COLO668 (cell line): ENCODE measurements at regions not wholly inside any gene's neighbourhood (a gene's known extent, or its start where the extent isn't known, plus 50 kb on each side); places are given as distances from the start of the nearest gene placed in this dataset.

Source experiments
- DNase-seq: peaks from one replicate; lab custom pipeline; 2025; ENCODE audit not compliant: unreplicated experiment; lab: John Stamatoyannopoulos, UW

DNA sequence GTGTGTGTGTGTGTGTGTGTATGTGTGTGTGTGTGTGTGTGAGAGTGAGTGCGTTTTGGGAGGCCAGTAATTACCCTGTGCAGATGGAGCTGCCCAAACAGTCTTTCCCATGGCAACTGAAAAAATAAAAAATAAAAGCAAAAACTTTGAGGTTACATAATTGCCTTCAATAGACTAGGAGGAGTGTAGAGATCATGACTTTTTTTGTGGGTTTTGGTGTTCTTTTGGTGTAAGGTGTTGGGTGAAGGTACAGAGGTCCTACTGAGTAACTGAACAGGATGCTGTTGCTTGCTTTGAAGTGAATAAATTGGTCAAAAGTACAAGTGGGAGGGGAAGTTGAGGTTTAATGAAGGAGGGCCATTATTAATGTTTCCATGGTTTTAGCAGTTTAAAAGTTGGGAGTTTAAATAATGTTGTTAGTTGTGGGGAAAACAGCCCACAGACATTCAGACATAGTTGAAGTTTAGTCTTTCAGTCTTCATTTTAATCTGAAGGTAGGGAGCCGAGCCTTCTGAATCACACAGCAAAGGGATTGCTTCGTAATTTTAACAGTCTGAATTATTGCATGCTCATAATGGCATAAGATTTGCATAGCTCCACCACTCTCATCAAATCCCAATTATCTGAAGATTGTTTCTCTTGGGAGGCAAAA, 251.4 kb downstream of the PRL start:
- no peak for DNase-seq

DNA sequence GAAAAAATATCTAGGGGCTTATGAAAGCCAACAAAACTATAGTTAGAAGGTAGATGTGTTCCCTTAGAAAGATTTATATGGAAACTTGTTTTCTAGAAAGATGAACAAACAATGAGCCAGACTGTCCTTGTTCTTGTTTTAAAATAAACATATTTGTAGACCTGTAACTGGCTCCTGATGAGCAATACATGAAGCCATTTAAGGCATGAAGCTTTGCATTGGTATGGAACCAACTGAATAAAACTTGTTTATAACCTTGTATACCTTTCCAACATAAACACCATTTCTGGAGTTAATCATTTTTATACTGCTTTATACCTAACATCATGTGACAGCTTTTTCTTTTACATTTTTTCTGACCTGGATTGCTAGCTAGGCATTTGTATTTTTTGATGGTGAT, 247.8 kb downstream of the PRL start:
- no peak for DNase-seq

DNA sequence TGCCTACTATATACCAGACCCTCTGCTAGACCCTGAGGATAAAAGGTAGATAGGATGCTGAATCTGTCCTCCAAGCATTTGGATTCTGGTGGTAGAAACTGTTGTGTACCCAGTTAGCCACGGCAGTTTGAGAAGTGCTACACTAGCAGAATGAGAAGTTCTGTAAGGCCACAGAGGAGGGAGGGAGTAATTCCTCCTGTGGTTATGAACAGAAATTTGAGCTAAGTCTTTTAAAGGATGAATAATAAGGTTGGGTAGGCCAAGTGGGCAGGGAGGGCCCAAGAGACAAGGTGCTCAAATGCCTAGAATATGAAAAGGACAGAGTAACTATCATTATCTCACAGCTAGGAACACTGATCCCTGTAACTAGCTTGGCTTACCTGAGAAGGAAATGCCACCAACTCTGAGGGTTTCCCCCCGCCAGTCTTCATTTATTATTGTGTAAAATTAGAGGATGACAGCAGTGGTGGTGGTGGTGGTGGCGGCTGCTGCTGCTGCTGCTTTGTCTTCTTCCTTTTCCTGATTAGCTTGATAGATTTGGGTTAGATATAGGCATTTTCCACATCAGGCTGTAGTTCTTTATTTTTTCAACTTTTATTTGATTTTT, 243.3 kb downstream of the PRL start:
- DNase-seq: no peak

DNA sequence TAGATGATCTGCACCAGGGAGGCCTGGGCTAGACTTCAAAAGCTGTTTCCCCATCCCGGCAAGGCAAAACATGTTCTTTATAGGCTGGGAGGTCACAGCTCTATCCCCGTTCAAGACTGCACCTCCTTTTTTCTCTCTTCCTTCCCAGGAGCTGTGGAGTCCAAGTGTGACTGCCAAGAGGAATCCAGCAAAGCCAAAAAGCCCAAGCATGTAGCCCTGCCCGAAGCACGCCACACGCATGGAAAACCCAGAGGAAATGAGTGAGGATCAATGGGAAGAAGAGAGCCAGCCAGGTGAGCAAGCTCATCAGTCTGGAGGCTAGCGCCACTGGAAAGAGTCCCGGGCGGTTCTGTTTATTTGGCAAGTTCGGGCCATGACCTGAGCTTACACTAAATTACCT, 240.4 kb downstream of the PRL start:
- no peak for DNase-seq

DNA sequence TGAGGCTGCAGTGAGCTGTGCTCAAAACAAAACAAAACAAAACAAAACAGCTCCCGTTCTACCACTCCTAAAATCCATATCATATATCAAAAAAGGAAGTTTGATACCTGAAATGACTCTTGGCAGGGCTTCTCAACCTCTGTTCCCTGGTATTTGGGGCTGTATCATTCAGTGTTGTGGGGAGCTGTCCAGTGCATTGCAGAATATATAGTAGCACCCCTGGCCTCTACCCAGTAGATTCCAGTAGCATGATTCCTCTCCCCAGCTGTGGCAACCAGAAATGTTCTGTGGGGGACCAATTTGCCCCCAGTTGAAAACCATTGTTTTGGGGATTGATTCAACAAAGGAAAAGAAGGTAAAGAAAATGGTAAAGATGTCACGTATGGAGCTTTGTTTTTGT, 238.9 kb downstream of the PRL start:
- DNase-seq: no peak

DNA sequence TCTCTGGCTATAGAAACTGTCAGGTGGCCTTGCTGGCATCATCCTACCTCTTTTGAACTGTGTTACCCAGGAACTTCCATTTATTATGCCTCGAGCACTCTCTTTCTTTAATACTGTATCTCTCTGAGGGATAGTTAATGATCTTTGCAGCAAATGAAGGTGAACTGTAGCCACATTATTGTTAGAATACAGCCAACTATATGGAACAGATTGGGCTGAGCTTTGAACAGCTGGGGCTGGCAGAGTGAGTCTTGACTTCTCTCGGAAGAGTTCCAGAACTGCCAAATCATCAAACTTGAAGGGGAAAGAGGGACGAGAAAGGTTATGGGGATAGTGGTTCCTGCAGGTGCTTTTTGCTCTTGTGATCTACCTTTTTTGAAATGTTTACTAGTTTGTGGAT, 237.7 kb downstream of the PRL start:
- no peak for DNase-seq

DNA sequence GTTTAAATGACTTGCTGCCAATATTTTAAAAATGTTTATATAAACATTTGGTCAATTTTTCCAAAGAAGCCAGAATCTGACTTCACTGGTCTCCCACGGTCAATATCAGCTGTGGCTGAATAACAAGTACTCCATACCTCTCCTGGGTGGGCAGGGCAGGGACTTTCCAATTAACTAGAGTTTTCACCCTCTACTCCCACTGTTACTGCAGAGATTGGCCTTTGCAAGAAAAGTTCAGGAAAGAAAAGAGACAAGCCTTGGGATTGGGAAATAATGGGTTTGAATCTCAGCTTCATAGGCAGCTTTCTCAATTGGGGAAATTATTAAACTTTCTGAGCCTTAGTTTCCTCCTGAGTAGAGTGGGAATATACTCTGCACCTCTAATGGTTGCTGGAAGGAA, 236.9 kb downstream of the PRL start:
- no peak for DNase-seq

DNA sequence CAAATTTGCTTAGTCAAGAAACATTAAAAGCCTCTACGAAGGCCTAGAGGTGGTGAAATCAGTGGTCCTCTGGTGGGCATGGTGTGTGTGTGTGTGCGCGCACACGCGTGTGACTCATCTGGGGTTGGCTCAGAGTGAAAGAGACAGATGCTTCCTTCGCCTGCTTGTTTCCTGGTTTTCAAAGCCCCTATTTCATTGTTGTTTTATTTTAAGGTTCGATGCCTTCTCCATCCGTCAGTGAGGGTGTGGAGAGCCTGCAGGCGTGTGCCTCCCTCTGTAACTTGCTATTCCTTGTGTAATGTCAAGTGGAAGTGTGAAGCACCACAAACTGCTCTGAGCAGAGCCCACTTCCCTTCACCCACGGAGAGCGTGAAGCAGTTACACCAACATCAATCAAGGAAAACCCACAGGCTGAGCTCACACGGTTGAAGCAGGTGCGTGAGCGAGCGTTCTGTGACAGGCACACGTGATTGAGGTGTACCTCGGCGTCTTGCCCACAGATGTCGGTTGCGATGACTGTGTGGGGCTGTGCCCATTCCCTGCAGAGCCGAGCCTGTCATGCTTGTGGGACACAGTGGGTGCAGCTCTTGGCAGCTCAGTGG, 233.9 kb downstream of the PRL start:
- no peak for DNase-seq

DNA sequence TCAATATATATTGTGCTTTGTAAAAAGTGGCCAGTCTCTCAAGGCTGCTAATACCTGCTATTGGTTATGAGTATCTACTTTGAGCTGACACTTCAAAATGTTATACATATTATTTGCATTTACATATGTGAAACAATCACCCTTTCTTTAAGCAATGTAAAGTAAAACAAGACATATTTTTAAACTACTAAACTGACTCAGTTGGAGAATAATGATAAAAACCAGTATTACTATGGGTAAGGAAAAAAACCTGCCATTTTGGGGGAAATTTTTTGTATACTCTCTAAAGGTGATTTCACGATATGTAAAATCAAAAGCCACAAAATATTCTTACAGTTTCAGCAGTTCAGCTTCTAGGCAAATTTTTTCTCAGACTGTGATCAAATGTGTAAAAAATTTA, 232.3 kb downstream of the PRL start:
- DNase-seq: no peak

DNA sequence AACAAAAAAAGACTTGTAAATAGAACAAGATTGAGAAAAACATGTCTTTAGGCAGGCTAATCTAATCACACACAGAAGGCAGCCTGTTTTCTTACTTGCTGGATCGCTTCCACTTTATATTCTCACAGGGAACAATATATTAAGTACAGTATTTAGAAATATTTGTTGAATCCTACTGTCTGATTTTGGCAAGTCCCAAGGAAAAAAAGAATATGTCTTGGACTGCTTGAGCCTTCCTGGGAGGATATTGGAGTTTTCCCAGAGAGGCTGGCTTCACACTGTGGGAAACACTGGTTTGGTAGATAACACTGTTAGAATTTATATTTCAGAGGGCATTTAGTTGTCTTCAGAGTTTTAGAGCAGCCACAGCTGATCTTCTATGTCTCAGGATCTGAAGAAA, 229.7 kb downstream of the PRL start:
- DNase-seq: no peak

DNA sequence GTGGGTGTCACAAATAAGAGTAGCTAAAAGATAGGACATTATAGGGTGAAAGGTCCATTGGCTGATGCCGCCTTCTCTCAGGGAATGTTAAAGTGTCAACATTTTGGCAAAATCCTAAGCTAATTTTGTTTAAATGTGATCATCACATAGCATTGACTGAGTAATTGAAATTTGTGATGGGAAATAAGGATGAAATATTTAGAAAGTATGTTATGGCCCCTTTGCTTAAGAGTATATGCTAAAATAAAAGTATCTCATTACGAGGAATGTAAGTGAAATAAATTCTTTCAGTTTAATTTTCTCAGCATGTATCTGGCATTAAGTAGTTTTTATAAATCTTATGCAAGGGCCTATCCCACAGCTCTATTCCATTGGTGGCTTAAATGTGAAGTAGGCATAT, 229.2 kb downstream of the PRL start:
- no peak for DNase-seq

DNA sequence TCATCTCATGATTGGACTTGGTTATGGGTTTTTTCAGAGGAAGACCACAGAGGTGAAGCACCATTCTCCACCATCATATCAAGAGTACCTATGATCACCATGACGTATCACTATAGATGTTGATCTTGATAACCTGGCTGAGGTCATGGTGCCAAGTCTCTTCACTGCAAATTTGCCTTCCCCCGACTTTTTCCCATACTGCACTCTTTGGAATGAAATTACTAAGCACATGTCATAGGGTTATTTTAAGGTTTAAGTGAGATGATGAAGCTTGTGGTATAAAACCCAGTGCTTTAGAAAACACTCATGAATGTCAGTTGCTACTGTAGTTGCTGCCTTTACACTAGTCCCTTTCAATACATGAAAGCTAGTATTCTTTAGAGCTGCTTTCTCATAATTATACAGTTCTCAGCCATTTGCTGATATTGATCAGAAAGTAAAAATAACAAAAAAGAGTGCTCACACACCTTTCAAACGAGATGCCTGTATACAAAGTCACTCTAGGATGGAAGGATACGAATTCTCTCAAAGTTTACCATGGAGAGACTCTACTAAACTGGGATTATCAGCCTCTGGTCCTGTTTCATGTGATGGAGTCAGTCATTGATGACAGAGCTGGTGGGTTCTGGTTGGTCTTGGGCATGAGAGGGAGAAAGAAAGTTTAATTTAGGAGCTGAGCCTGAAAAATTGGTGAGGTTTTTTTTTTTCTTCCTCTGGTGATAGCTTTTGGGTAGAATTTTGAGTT, 228.1 kb downstream of the PRL start:
- DNase-seq: no peak

DNA sequence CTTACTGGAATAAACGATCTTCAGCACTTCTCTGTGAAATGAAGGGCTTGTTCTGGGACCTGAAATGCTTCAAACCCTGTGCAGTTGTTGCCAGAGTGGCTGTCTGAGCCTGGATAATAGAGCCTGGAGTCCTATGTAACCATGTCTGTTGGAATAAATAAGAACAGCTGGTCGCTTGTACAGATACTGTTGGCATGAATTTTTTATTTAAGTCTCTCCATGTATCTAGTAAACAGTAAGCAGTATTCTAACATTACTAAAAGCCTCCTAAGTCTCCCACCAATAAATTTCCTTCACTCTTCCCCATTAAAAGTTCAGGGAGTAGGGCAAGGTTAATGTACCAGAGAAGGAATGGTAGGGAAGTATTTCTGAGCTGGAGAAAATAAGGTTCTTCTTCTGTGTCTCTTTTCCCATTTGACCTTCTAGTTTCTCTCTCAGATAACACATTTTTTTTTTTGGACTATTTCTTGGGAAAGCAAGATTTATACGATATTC, 227.5 kb downstream of the PRL start:
- DNase-seq: no peak

DNA sequence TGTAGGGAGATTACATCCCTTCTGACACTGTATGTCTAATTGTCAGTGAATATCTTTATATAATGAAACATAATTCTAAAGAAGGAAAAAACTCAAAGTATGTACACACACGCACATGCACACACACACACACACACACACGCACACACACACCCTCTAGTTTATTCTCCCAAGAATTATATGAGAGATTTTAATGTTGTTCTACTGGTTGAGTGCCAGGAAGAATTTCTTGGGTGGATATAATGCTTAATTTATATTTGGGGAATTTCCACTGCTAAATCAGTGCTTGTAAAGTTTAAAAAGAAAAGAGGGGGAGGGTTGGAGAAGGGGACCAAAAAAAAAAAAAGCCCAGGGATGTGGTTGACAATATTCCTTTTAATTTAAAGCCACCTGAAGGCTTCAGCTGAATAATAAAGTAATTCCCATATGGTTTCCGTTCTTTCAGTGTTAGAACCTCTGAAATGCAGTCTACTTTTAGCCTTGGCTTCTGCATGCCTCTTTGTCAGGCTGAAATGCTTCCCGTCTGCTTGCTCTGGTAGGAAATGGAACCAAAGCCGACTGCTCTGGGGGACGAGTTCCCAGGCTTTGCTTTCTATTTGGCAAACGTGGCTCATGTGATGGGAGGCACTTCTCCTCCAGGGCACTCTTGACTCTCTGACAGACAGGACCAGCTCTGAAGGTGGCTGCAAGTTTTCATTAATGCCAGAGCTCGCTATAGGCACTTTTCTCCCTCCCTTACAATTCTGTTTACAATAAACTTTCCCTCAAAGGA, 225.4 kb downstream of the PRL start:
- DNase-seq: no peak

DNA sequence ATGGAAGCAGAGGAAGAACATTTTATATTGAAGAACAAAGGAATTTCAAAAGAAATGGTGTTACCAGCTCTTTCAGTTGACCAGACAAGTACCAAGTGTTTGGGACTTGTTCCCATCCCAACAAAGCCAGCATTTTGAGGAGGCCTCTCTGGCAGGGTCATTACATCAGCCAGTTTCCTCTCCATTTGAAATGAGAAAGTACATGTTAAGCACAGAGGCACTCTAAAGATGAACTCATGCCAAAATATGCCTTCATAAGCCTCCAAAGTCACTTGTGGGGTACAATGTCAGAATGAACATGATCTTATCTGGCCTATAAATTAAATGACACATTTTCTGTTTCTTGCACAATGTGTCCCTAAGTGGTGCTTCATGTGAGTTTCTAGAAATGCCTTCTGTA, 223.9 kb downstream of the PRL start:
- DNase-seq: no peak

DNA sequence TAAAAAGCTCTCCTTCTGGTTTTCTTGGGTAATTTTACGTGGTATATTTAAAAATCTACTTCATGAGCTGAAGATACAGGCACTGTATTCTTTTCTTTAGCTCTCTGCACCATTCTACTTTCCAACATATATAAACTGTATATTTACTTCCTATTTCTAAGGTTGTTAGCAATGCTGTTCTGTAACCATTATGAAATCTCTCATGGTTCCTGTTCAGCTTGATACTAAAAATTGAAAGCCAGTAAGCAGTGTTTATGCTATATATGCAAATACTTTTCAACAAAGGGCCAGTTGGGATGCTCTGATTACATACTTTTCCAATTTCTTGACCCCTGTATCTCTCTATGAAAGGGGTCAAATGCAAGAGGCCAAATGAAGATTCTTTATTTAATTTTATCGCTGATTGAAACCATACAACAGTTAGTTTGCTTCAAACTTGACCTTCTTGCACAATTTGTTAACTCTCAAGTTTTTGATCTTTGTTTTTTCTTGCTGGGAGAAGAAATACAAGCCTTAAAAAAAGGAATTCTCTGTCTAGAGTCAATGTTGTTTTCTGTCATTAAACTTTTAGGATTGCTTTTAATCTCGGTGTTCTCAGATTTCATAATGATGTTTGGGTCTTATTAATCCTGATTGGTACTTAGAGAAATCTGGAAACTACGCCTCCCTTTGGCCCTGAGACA, 223.2 kb downstream of the PRL start:
- no peak for DNase-seq

DNA sequence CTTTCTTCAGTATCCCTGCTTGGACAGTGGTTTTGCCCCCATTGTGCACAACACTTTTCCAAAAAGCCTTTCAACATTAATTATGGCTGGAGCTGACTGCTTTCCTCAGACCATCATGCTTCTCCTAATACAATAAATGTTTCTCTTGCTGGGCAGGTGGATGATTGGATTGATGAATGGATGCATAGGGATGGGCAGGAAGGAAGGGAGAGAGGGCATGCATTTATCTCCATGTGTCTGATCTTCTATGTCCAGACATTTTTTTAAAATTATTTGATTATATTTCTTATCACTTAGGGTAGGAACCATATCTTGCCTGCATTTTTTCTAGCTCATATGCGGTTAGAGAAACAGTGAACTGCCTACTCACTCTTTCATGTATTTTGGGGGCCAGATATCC, 218.5 kb downstream of the PRL start:
- no peak for DNase-seq

DNA sequence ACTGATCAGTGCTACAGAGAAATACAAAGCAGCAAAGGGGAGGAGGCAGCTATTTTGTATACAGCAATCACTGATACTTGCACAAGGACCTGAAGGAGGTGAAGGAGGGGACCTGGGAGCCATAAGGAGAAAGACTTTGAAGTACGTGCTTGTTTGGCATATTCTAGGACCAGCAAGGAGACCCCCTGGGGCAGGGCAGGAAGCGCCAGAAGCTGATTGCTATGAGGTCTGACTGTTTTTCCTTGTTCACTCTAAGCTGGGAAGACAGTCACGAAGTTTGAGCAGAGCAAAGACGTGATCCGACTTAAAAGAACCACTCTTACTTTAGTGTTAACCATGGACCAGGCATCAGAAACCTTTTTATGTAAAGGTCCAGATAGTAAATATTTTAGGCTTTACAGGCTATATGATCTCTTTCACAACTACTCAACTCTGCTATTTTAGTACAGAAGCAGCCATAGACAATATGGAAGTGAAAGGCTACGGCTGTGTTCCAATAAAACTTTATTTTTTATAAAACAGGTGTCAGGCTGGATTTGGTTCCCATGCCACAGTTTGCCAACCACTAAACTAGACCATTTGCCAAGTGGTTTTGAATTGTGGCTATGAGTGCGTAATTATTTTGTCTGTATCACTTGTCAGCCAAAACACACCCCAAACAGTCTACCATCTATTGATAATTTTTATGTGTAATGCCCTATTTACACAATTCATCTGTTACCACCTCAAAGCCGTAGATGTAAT, 217.9 kb downstream of the PRL start:
- DNase-seq: no peak

DNA sequence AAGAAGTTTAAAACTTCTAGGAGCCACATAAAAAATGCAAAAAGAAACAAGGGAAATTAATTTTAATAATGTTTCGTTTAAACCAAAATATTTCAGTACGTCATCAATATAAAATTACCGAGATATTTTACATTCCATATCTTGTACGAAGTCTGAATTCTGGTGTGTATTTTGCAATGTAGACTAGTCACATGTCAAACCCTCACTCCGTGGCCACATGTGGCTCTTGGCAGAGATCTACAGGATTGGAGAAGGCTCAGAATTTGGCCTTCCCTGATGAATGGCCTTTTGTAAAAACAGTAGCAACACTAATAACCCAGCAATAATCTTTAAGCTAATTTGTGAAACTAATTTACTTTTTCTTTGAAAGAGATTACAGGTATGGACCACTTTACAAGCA, 217.1 kb downstream of the PRL start:
- DNase-seq: no peak

DNA sequence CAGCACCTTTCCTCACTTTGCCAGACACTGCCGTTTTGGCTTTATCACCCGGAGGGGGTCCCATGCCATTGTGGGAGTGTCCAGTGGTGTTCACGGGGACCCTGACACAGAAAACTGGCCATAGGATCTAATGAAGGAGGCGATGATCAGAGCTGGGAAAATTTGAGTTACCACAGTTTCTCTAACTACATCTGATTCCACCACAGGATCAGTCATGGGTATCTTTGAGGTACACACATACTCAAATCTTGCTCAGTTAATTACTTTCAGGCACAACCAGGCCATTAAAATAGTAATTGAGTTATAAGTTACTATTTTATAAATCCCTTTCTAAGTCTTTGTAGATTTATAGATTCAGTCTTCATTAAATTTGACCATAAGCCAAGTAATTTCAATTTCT, 215.1 kb downstream of the PRL start:
- DNase-seq: no peak
